HFF-Myc (cell line): ENCODE measurements at regions not wholly inside any gene's neighbourhood (a gene's known extent, or its start where the extent isn't known, plus 50 kb on each side); places are given as distances from the start of the nearest gene placed in this dataset.

Experiments used
- DNase-seq: peaks from one replicate; pipeline ENCODE4 v3.0.0-alpha.2; 2011; ENCODE audit warnings: low read depth; ENCODE audit errors: extremely low read depth
- H3K4me3 ChIP-seq: replicated peaks from 2 replicates; pipeline ENCODE4 v1.5.1; 2011; ENCODE audit warnings: low read depth, mild to moderate bottlenecking, control low read depth, low read length
- TF ChIP-seq, protein P1 (sequence below): IDR thresholded peaks from 2 replicates; pipeline ENCODE4 v1.5.1; 2012; ENCODE audit warnings: mild to moderate bottlenecking, low read depth, low read length, control low read depth; ENCODE audit errors: missing control alignments

DNA sequence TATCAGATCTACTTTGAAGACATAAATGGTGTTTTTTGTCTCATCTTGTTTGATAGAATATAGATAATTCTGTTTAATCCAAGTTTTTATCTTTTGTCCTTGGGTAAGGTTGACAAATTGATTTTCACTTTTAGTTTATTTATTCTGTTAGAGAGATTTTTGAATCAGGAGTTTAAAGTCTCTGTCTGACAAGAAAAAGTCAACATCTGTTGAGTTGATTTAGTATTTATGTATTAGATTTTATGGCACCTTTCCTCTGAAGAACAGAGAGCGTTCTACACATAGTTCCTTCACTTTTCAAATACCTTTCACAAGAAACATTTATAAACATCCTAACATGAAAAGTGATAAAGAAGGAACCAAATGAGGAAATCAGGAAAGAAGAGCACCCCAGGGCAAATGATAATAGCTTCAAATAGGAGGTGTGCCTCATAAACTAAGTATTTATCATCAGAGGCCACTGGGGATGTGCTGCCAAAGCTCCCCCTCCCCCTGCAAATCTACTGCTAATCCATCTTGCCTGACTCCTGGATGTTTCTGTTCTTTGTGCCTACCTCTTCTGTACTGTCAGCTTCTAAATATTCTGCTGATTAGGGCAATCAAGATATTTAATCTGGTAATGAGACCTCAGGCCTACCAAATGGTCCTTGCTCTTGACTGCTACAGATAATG, 457.7 kb upstream of the CHD1 start:
- TF ChIP-seq, protein P1, sequence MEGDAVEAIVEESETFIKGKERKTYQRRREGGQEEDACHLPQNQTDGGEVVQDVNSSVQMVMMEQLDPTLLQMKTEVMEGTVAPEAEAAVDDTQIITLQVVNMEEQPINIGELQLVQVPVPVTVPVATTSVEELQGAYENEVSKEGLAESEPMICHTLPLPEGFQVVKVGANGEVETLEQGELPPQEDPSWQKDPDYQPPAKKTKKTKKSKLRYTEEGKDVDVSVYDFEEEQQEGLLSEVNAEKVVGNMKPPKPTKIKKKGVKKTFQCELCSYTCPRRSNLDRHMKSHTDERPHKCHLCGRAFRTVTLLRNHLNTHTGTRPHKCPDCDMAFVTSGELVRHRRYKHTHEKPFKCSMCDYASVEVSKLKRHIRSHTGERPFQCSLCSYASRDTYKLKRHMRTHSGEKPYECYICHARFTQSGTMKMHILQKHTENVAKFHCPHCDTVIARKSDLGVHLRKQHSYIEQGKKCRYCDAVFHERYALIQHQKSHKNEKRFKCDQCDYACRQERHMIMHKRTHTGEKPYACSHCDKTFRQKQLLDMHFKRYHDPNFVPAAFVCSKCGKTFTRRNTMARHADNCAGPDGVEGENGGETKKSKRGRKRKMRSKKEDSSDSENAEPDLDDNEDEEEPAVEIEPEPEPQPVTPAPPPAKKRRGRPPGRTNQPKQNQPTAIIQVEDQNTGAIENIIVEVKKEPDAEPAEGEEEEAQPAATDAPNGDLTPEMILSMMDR: no peak
- no peak overlapping the region for H3K4me3 ChIP-seq
- no peak for DNase-seq

- TF ChIP-seq, protein P1: no peak
- DNase-seq: no peak
- H3K4me3 ChIP-seq: no peak overlapping the region
Measured at GRCh38 chr5:99379187-99379586, 450.4 kb upstream of the CHD1 start.

GRCh38 chr5:99378443-99378842, 449.6 kb upstream of the CHD1 start:
- TF ChIP-seq, protein P1: no peak
- H3K4me3 ChIP-seq: no peak overlapping the region
- DNase-seq: no peak

- H3K4me3 ChIP-seq: no peak overlapping the region
- DNase-seq: no peak
- TF ChIP-seq, protein P1: no peak
Measured at GRCh38 chr5:99369797-99370593, 441.2 kb upstream of the CHD1 start.

- TF ChIP-seq, protein P1: no peak
- no peak for DNase-seq
- H3K4me3 ChIP-seq: no peak overlapping the region
Measured at GRCh38 chr5:99368726-99369125, 439.9 kb upstream of the CHD1 start.

- no peak for DNase-seq
- TF ChIP-seq, protein P1: no peak
- no peak overlapping the region for H3K4me3 ChIP-seq
Measured at GRCh38 chr5:99355881-99356280, 427.1 kb upstream of the CHD1 start.
